Ramos (cell line): ENCODE measurements at regions not wholly inside any gene's neighbourhood (a gene's known extent, or its start where the extent isn't known, plus 50 kb on each side); places are given as distances from the start of the nearest gene placed in this dataset.

Experiments
- in situ Hi-C: fragments of 300-500 bp; cut with MboI; formaldehyde crosslinking; loops from one replicate; pipeline ENCODE4 v1.14.3; 2022; ENCODE audit warnings: low sequenced_read_pairs; ENCODE audit not compliant: unreplicated experiment

DNA sequence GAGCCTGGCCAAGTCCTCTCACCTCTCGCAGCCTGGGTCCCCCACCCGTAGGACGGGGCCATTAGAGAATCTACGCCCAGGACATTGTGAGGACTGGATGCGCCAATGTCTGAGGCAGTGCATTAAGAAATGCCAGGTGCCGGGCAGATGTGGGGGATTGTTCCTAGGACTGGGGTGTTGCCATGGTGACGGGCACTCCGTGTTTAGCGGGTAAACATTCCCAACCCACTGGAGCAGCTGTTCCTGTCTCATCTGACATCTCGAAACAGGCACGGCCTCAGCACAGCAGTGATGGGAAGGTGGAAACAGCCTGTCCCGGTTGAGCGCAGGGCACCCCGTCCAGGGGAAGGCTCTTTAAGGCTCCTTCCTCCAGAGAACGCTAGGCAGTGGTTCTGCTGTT is 99.6 kb upstream of the RTL6 start:
- in situ Hi-C loops = no loop called here

DNA sequence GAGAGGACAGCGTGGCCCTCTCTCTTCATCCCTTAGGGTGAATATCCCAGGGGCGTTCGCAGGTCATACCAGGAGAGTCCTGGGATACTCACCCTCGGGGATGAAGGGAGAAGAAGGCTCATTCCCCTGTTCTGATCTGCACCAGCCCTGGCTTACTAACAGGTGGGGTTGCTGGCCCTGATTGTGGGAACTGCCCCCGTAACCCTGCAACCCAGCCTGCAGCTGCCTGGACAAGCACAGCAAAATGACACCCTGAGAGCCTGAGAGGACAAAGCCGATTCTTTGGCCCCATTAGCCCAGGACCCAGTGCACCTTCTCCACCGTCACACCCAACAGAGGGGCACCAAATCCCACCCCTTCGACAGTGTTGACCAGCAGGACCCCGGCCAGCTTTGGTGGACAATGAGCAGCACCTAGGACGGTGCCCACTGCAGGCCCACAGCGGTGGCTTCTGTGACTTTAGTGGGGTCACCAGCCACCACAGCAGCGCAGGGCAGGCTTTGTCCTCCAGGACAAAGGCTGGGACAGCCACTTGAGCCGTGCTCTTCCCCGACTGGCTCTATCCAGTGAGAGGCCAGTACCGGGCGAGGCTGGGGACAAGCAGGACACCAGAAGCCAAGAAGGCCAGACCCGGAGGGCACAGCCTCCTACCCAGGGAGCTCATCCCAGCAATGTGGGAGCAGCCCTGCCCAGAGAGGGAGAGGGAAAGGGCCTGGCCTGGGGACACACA is 98.5 kb upstream of the RTL6 start:
- in situ Hi-C loops = no loop called here

DNA sequence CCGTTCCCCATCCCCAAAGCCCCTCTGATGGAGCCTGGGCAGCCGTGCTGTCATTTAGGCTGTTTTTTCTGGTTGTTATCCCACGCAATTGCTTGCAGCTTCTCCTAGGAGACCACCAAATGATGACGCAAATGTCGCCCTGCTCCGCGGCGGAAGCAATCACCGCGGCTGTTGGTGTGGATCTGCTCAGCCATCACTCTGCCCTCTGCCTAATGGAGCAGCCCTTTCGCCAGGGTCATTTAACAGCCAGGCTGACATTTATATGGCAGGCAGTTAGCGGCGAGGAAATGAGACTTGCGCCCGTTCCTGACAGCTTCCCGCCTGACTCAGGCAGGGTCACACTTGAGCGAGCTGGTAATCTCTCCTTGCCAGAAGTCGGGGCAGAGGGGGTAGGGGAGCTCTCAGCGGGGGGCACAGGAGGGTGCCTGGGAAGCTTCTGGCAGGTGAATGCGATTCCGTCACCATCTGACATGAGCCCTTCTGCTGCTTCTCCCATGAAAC is 97.9 kb upstream of the RTL6 start:
- in situ Hi-C loops = no loop called here

DNA sequence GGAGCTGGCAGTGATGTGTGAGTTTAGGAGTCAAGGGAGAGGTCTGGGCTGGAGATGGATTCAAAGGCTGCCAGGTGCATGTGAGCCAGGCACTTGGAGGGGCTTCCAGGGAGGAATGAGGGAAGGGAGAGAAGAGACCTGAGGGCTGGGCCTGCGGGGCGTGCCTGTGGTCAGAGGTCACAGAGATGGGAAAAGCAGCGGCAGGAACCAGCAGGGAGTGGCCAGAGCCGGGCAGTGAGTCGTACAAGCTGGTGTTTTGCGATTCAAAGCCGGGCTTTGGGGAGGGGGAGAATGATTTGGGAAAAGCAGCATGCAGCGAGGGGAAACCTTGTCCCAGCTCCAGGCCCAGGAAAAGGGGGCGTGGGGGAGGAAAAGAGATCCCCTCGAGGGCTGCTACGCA is 96.9 kb upstream of the RTL6 start:
- in situ Hi-C loops = no loop called here

DNA sequence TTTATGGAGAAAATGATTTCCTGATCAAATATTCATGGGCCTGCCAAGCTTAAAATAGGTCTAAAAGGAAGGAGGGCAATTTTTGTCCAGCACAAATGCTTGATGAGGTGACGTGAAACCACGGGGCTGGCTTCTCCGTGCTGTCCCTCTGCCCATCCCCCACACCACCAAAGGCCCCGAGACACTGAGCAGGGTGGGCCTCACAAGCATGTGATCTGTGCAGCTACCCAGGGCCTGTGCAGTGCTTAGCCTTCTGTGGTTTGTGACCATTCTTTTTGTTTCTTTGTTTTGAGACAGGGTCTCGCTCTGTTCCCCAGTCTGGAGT is 94.8 kb upstream of the RTL6 start:
- in situ Hi-C loops = no loop called here

DNA sequence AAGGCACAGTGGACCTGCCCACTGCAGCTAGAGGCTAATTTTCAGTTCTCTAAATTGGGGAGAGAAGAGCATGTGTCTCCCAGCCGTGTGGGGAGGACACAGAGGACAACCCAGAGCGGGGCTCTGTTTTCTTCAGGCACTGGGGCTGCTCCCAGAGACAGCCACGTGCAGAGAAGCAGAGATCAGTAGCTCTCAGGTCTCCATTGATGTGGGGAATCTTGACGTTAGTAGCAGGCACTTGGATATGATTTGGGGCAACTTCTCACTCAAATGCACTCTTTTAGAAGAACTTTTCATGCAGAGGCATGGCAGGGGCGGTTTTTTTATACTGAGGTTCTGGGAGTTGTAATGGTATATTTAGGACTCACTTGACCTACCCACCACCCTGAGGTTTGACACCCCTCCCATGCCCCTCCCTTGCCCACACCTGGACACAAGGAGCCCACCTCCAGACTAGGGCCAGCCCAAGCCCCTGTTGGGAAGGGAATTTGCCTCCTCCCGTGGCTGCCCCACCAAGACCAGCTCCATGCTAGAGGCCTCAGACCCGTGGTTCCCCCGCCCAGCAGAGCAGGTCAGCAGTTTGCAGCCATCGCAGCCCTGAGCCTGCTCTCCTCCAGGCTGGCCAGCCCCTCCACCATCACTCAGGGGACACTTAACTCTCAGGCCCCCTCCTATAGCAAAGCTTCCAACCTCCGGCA is 94.2 kb upstream of the RTL6 start:
- in situ Hi-C loops = no loop called here

DNA sequence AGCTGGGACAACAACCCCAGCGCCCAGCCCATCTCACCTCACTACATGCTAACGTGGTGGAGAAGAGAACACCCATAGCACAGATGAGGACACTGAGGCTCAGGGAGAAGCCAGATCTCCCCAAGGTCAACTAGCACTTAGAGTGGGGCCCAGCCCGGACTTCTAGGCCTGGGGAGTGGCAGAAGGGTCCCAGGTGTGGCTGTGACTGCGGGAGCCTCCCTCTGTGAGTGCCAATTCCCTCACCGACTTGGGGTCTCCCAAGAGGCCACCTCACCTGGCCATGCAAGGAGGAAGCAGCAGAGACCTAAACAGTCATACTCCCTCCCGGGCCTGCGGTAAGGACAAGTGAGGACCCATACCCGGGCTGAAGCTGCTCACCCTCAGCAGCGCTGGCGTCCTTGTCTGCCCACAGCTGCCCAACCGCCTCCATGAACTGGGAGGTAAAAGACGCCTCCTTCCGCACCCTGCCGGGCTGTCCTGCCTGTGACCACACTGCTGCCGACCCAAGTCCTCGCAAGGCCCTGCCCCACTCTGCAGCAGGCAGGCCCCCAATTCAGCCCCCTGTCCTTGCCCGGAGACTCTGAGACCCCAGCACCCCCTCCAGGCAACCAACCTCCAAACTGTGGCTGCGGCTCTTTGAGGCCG is 93.2 kb upstream of the RTL6 start:
- in situ Hi-C loops = no loop called here

DNA sequence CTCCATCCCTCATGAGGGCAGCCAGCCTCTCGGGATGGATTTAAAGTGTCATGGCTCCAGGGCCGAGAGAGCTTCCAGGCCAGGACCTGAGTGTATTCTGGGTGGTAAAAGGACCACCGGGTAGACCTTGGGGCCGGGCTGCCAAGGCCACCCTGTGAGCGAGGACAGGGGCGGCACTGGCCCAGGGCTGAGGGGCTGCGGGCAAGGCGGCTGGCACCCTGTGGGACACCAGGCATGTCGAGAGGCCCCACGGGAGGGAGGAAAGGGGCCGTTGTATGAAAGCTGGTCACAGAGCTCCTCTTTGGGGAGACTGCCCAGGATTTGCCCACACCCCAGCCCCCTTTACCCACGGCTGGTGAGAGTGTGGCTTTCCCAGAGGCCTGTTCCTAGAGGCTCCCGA is 92.3 kb upstream of the RTL6 start:
- in situ Hi-C loops = no loop called here

DNA sequence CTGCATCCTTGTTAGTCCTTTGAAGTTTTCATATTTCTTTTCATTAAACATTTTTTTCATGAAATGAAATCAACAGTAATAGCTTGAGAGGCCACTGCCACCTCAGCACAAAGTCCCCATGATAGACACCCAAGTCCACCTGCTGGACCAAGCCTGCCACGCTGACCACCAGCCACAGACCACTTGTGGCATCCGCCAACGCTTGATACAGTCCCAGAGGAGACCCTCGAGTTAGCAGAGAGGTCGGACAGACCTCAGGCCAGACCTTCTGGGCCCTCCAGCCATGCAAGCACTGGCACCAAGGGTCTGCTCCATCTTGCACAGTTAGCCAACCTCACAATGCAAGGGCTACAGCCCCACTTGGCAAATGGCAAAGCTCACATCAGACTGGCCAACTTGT is 91.8 kb upstream of the RTL6 start:
- in situ Hi-C loops = no loop called here

DNA sequence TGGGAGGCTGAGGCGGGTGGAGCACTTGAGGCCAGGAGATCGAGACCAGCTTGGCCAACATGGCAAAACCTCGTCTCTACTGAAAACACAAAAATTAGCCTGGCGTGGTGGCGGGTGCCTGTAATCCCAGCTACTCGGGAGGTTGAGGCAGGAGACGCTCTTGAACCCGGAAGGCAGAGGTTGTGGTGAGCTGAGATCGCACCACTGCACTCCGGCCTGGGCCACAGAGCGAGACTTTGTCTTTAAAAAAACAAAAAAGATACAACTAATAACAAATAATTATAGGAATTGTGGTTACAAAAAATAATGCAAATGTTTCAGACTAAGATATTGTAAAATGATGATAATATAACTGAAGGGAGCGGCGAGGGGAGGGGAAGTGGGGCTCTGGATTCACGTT is 90.3 kb upstream of the RTL6 start:
- in situ Hi-C loops = no loop called here

DNA sequence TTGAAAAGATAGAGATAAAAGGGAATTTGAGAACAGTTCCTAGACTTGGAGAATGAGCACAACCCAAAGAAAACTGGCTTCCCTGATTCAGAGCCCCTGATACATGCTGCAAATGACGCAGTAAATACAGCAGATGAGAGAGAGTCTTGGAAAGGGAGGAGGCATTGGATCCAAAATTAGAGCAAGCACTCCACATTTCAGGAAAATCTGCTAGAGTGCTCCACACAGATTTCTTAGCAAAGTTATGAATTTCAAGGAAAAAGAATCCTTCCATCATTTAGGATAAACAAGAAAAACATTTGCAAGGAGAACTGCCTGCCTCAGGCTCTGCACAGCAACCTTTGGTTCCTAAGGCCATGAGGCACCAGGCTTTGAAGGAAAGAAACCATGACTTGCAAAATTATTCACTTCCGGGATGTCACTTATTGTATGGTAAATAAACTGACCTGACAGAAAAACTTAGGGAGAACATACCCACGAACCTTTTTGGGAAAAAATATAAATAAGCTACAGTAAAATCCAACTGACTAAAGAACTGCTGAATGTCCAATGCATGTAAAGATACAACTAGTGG is 89.8 kb upstream of the RTL6 start:
- in situ Hi-C loops = no loop called here

DNA sequence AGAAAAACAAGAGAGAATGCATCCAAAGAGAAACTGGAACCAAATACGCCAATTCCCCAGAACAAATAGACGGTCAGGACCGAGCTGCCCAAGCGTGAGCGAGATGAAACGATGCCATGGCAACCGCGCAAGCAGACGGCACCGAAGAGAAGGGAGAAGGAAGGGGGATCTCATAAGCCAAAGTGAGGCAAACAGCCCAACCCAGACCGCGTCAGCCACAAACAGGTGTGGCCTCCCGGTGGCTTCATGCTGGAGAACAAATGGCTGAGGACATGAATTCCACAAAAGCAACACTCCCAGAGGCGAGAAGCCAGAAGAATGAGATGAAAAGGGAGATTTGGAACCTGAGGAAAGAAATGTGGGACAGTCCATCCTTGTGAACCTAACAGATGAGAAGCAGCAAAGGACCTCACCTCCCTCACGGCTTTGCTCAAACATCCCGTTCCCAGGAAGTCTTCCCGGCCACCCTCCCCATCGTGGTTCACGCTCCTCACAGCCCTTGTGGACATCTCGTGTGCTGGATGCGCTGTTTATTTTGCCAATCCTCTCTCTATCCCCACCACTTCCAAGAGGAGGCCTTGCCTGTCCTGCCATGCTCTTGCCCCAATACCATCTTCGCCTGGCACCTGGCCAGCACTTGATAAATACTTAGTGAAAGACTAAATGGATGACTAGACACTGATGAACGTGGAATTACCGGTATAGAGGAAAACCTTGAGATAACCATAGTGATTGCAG is 89.1 kb upstream of the RTL6 start:
- in situ Hi-C loops = no loop called here

DNA sequence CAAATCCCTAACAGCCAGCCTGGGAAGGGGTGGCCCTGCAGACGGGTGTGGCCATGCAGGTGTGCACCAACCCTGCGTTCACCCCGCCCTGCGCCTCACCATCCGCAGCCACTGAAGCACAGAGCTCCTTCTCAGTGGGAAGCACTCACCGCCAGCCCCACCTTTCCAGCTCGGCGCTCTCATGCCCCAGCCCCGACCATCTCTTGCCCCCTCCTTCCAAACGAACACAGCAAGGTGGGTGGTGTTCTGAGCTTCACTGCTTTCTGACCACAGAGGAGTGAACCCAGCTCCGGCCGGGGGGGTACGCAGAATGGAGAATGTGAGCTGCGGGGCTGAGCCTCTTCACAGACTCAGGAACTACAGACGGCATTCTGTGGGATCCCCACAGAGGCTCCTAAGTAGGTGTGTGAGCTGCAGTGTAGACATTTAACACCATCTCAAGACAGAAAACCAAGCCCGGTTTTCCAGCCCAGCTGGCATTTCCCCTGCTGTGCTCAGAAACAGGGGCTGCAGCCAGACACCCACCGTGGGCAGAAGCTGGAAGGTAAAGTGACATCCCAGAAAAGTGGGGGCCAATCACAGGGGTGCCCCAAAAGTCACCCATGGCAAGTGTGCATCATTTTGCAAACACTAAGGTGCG is 88.4 kb upstream of the RTL6 start:
- in situ Hi-C loops = no loop called here

DNA sequence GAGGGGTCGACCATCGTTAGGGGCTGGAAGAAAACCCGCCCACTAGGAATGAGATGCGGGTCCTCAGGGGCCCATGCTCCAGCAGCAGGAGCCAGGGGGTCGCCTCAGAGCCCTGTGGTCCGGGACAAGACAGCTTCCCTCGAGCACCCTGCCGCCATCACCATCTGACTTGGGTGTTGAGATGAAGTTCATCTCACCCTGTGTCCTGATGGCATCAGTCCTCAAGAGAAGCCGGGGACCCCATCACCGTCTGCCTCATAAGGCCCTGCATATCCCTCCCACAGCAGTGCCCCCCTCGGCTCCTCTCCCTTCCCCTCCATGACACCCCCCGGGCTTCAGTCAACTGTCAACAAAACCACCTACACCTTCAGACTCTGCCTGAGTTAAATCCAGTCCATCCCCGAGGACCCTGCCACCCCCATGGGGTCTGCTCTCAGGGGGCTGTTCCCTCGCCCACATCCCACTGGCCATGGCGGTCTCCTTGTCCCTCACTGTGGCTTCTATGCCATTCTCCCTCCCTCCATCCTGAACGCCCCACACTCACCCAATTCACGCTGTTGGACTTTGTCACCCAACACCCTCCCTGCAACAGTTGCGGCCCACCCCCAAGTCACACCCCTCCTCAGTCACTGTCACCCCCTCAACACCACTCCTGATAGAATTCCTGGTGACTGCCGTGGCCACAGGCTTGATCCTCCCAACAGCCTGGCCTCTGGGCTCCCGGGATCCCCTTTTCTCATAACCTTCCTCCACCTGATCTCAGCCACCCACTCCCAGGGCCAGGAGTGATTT is 87.7 kb upstream of the RTL6 start:
- in situ Hi-C loops = no loop called here

DNA sequence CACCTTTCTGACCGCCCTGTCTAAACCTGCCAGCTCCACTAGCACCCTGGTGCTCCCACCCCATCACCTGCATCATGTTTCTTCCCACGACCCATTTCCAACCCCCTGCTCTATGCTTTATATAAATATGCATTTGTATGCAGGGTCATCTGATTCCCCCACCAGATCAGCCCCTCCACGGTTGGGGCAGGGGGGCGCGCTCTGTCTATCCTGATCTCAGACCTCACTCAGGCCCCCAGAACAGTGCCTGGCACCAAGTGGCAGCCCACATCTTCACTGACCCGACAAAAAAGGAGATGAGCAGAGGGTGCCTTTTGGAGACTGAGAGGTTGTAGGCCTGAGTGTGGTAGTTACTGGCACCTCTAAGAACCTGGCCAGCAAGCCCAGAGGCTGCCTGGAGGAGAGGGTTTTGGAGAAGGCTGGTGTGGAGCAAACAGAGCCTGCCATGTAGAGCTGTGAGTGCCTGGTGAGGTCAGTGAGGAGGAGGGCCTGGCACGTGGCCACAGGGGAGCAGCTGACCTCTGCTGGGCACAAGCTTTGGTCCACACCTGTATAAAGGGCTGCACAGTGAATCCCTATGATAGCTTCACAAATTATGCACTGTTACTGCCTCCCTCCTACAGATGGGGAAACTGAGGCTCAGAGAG is 86.3 kb upstream of the RTL6 start:
- in situ Hi-C loops = no loop called here

DNA sequence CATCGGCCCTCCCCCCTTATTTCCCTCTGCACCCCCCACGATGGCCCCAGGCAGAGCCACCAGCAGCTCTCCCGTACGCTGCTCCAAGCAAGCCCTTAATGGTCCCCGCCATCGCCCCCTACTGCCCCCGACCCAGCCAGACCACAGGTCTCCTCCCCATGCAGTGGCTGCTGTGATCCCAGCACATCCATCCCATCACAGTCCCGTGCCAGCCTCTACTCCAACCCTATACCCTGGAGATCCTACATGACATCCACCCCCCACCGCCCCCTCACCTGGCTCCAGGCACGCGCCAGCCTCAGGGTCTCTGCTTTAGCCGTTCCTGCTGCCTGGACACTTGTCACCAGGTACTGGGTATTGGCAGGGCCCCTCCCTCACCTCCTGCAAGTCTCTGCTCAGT is 85.8 kb upstream of the RTL6 start:
- in situ Hi-C loops = no loop called here

DNA sequence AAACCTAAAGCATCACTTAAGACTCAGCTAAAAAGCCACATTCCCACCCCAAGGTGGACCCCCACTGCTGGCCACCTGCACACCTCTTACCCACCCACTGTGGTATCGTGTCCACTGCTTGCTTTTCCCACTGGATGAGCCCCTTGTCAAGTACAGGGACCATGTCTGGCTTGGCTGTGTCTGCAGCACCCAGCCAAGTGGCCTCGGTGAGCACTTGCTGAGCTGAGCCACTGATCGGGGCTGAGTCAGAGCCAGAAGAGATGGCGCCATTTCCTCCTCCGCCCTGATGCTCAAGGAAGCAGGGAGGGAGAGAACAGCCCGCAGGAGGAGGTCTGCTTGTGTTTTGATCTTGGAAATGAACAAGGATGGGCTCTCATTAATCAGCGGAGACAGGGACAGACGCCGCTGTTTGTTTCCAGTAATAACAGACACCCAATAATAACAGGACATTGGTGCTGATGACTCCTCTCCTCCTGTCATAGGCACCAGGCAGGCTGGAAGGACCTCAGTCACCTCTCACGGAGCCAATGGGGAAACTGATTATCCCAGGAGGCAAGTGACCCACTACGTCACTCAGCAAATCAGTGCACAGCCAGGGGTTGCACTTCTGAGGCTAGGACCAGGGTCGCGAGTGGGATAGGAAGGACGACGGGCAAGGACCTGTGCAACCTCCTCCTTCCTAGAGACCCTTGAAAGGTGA is 85.2 kb upstream of the RTL6 start:
- in situ Hi-C loops = no loop called here

DNA sequence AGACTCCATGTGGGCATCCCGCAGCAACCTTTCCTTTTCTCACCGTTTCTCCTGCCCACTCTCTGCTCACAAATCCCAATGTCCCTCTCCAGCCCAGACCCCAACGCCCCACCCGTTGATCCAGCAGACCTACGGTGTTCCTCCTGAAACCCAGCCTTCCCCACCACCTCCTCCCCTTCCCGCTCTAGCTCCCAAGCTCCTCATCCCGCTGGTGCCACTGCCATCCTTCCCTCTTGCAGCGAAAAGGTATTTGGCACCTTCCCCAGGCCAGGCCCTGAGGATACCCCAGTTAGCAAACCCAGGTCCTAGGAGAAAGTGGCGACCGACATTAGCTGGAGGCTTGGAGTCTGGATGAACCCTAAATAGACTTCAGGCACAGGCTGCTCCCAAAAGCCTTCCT is 84.0 kb upstream of the RTL6 start:
- in situ Hi-C loops = no loop called here
